ENCODE measurements at regions not wholly inside any gene's neighbourhood (a gene's known extent, or its start where the extent isn't known, plus 50 kb on each side); places are given as distances from the start of the nearest gene placed in this dataset.

DNA sequence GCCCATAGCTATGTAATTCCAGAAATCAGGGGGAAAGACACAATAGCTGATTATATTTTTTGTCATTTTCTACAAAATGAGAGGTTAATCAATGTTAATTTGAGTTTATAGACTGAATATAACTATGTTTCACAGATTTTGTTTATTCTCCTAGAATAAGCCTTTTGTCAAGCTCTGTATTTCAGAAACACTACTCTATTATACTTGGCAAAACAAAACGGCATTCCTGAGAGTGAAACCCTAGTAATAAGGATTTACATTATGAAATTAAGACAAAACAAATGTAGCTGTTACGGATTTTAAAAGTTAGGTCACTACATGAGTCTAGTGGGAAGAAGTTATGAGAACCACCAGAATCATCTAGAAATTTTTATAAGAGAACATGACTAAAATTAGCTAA is 334.2 kb downstream of the KLF12 start:
- TF ChIP-seq, protein P1, sequence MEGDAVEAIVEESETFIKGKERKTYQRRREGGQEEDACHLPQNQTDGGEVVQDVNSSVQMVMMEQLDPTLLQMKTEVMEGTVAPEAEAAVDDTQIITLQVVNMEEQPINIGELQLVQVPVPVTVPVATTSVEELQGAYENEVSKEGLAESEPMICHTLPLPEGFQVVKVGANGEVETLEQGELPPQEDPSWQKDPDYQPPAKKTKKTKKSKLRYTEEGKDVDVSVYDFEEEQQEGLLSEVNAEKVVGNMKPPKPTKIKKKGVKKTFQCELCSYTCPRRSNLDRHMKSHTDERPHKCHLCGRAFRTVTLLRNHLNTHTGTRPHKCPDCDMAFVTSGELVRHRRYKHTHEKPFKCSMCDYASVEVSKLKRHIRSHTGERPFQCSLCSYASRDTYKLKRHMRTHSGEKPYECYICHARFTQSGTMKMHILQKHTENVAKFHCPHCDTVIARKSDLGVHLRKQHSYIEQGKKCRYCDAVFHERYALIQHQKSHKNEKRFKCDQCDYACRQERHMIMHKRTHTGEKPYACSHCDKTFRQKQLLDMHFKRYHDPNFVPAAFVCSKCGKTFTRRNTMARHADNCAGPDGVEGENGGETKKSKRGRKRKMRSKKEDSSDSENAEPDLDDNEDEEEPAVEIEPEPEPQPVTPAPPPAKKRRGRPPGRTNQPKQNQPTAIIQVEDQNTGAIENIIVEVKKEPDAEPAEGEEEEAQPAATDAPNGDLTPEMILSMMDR (conservative IDR thresholded peaks at IDR 0.05 in 1 of 2, IDR thresholded peaks at IDR 0.05 in 1 of 2; ENCODE audit: extremely low read depth in 1 of 2, insufficient read depth in 1 of 2, low read depth in 1 of 2, low read length in 2 of 2) = no peak
- no peak for TF ChIP-seq EZH2 (IDR thresholded peaks at IDR 0.05; ENCODE audit: borderline replicate concordance, low read length)

Measured in mammary epithelial cell (primary cell).